Frontal cortex (tissue), 3 donors: ENCODE measurements at regions not wholly inside any gene's neighbourhood (a gene's known extent, or its start where the extent isn't known, plus 50 kb on each side); places are given as distances from the start of the nearest gene placed in this dataset.
"Not testable (repeated sequence)": the region's sequence is repeated elsewhere in the genome, so short reads cannot be mapped to it uniquely, and the experiment has no call there.

ENCODE experiments used
- DNase-seq, 2 donors: peaks; one replicate each; pipeline ENCODE4 v3.0.0; 2012; ENCODE audit warnings: low spot score in 2 of 2
- FAIRE-seq: peaks from 2 replicates; lab custom pipeline; 2012; peaks lifted over from hg19 to GRCh38; lab: Jason Lieb, UNC
- donor health status: control.
- donor health status: control.
- donor health status: control.

- DNase-seq (no peak), FAIRE-seq (no peak)
Measured at GRCh38 chr3:65128346-65128745, 440.5 kb upstream of the ADAMTS9 start.

GRCh38 chr3:65126527-65127410 lies 439.0 kb upstream of the ADAMTS9 start:
- DNase-seq: no peak
- FAIRE-seq: no peak

GRCh38 chr3:65120156-65120555 lies 432.4 kb upstream of the ADAMTS9 start:
- FAIRE-seq: not testable (repeated sequence)

GRCh38 chr3:65118912-65119499 lies 431.2 kb upstream of the ADAMTS9 start:
- DNase-seq: no peak
- FAIRE-seq: no peak

More at GRCh38 chr3:65120156-65120555, 432.4 kb upstream of the ADAMTS9 start:
- DNase-seq: not testable (repeated sequence)

- DNase-seq (no peak), FAIRE-seq (no peak)
Measured at GRCh38 chr3:65114041-65114440, 426.2 kb upstream of the ADAMTS9 start.

GRCh38 chr3:65112751-65113300 lies 425.0 kb upstream of the ADAMTS9 start:
- no peak for FAIRE-seq
- no peak for DNase-seq

- no peak for FAIRE-seq
- DNase-seq: no peak
Measured at GRCh38 chr3:65110661-65111060, 422.9 kb upstream of the ADAMTS9 start.

- FAIRE-seq: no peak
- DNase-seq: no peak
Measured at GRCh38 chr3:65109966-65110500, 422.2 kb upstream of the ADAMTS9 start.

- DNase-seq (no peak), FAIRE-seq (no peak)
Measured at GRCh38 chr3:65107174-65107573, 419.4 kb upstream of the ADAMTS9 start.

- DNase-seq: no peak
- no peak for FAIRE-seq
Measured at GRCh38 chr3:65101450-65101849, 413.6 kb upstream of the ADAMTS9 start.

GRCh38 chr3:65098400-65098799 lies 410.6 kb upstream of the ADAMTS9 start:
- FAIRE-seq (no peak), DNase-seq (no peak)

- no peak for FAIRE-seq
Measured at GRCh38 chr3:65096110-65096745, 408.4 kb upstream of the ADAMTS9 start.

GRCh38 chr3:65094723-65095122 lies 406.9 kb upstream of the ADAMTS9 start:
- DNase-seq (no peak), FAIRE-seq (no peak)

More at GRCh38 chr3:65096110-65096745, 408.4 kb upstream of the ADAMTS9 start:
- DNase-seq: no peak

GRCh38 chr3:65093641-65094040 lies 405.8 kb upstream of the ADAMTS9 start:
- DNase-seq (no peak), FAIRE-seq (no peak)

GRCh38 chr3:65091565-65091964 lies 403.8 kb upstream of the ADAMTS9 start:
- DNase-seq: no peak
- FAIRE-seq: no peak

GRCh38 chr3:65083240-65083639 lies 395.4 kb upstream of the ADAMTS9 start:
- FAIRE-seq: no peak

GRCh38 chr3:65081536-65081935 lies 393.7 kb upstream of the ADAMTS9 start:
- DNase-seq: no peak
- no peak for FAIRE-seq

More at GRCh38 chr3:65083240-65083639, 395.4 kb upstream of the ADAMTS9 start:
- no peak for DNase-seq

GRCh38 chr3:65080432-65080831 lies 392.6 kb upstream of the ADAMTS9 start:
- DNase-seq: no peak
- no peak for FAIRE-seq

GRCh38 chr3:65079560-65079959 lies 391.8 kb upstream of the ADAMTS9 start:
- FAIRE-seq: no peak

GRCh38 chr3:65078748-65079147 lies 390.9 kb upstream of the ADAMTS9 start:
- DNase-seq: no peak
- FAIRE-seq: no peak

More at GRCh38 chr3:65079560-65079959, 391.8 kb upstream of the ADAMTS9 start:
- no peak for DNase-seq
